B cell (primary cell): ENCODE measurements at regions not wholly inside any gene's neighbourhood (a gene's known extent, or its start where the extent isn't known, plus 50 kb on each side); places are given as distances from the start of the nearest gene placed in this dataset.
"Not testable (repeated sequence)": the region's sequence is repeated elsewhere in the genome, so short reads cannot be mapped to it uniquely, and the experiment has no call there.

ENCODE experiments used
- ATAC-seq: fragments of 200-7000 bp; cut with Tn5 transposase; one replicate; pipeline ENCODE4 v1.10.0; 2021; ENCODE audit warnings: low read depth, mild to moderate bottlenecking, moderate number of reproducible peaks, moderate library complexity
- CTCF ChIA-PET: fragments of 350-600 bp; sonication (Branson Sonifier 250); formaldehyde crosslinking; loops from one replicate; lab custom pipeline; 2021; ENCODE audit warnings: antibody characterized with exemption, inconsistent platforms; lab: Charles Lee
- POLR2A ChIA-PET: fragments of 350-600 bp; sonication (Branson Sonifier 250); formaldehyde crosslinking; loops from one replicate; lab custom pipeline; 2021; ENCODE audit warnings: antibody characterized with exemption; lab: Charles Lee
- DNase-seq: peaks from one replicate; pipeline ENCODE4 v3.0.0; 2013
- H2AFZ ChIP-seq: 2 replicates; pipeline ENCODE4 v1.6.1; 2012; ENCODE audit warnings: mild to moderate bottlenecking, low read depth, low read length; ENCODE audit not compliant: insufficient read depth, poor library complexity, severe bottlenecking
- H3K27ac ChIP-seq, 2 donors: 1 replicate in 1 of 2; 2 replicates in 1 of 2; pipeline ENCODE4 v1.5.1; 2012 to 2013; ENCODE audit warnings: low read length in 2 of 2, mild to moderate bottlenecking in 2 of 2, moderate library complexity in 1 of 2
- H3K27me3 ChIP-seq, 4 experiments: fragments of 200-600 bp in 1 of 4; sonication (generic) in 1 of 4; replicated peaks in 1 of 4; 1 replicate in 2 of 4; 2 replicates in 2 of 4; pipeline versions ENCODE4 v1.6.1 to v1.7.0; 2013 to 2016; ENCODE audit warnings: low read length in 3 of 4, mild to moderate bottlenecking in 2 of 4, mixed read lengths in 1 of 4, moderate library complexity in 1 of 4; ENCODE audit not compliant: insufficient read depth in 4 of 4, control insufficient read depth in 3 of 4; ENCODE audit errors: control extremely low read depth in 1 of 4
- H3K36me3 ChIP-seq, 2 experiments: replicated peaks in 1 of 2; 1 replicate in 1 of 2; 2 replicates in 1 of 2; pipeline versions ENCODE4 v1.6.1 to v1.7.1; 2013; ENCODE audit warnings: low read length in 1 of 2; ENCODE audit not compliant: insufficient read depth in 2 of 2, control insufficient read depth in 1 of 2; ENCODE audit errors: control extremely low read depth in 1 of 2, extremely low read depth in 1 of 2
- H3K4me1 ChIP-seq, 2 donors: fragments of 200-600 bp in 1 of 2; sonication (generic) in 1 of 2; 1 replicate in 1 of 2; 2 replicates in 1 of 2; pipeline versions ENCODE4 v1.5.1 to v1.6.1; 2013 to 2017; ENCODE audit warnings: low read length in 2 of 2; ENCODE audit not compliant: control insufficient read depth in 2 of 2, insufficient read depth in 2 of 2
- H3K4me2 ChIP-seq: replicated peaks from 2 replicates; pipeline ENCODE3; 2012; ENCODE audit warnings: mild to moderate bottlenecking, low read depth, low read length; ENCODE audit not compliant: poor library complexity, severe bottlenecking
- H3K4me3 ChIP-seq, 5 experiments: fragments of 200-600 bp in 1 of 5; sonication (generic) in 1 of 5; 1 replicate in 3 of 5; 2 replicates in 2 of 5; pipeline versions ENCODE4 v1.5.1 to v1.7.0; 2011 to 2016; ENCODE audit warnings: low read length in 4 of 5, mild to moderate bottlenecking in 4 of 5, low read depth in 2 of 5, control low read depth in 1 of 5, moderate library complexity in 1 of 5; ENCODE audit not compliant: insufficient read depth in 1 of 5; ENCODE audit errors: control extremely low read depth in 1 of 5, extremely low read depth in 1 of 5
- H3K79me2 ChIP-seq: fragments of 200-600 bp; sonication (generic); one replicate; pipeline ENCODE4 v1.6.0; 2016; ENCODE audit warnings: low read length; ENCODE audit not compliant: control insufficient read depth, insufficient read depth
- H3K9ac ChIP-seq: fragments of 200-600 bp; sonication (generic); 2 replicates; pipeline ENCODE4 v1.6.1; 2017; ENCODE audit warnings: mild to moderate bottlenecking, low read length, moderate library complexity
- H3K9me3 ChIP-seq, 3 donors: one replicate each; pipeline versions ENCODE4 v1.6.1 to v1.7.1; 2013; ENCODE audit warnings: low read length in 2 of 3; ENCODE audit not compliant: control insufficient read depth in 2 of 3, insufficient read depth in 1 of 3; ENCODE audit errors: control extremely low read depth in 1 of 3
- H4K20me1 ChIP-seq: 2 replicates; pipeline ENCODE4 v1.6.0; 2012; ENCODE audit warnings: mild to moderate bottlenecking, low read length; ENCODE audit not compliant: insufficient read depth, control insufficient read depth, poor library complexity, severe bottlenecking
- H3K27ac Mint-ChIP-seq: one replicate; pipeline ENCODE4 v1.8.0; 2021; ENCODE audit warnings: mixed read lengths
- H3K27me3 Mint-ChIP-seq: one replicate; pipeline ENCODE4 v1.8.0; 2021; ENCODE audit warnings: mixed read lengths
- H3K4me1 Mint-ChIP-seq: one replicate; pipeline ENCODE4 v1.8.0; 2021; ENCODE audit warnings: mixed read lengths
- H3K4me3 Mint-ChIP-seq: one replicate; pipeline ENCODE4 v1.8.0; 2021; ENCODE audit warnings: mixed read lengths
- H3K9me3 Mint-ChIP-seq: one replicate; pipeline ENCODE4 v1.8.0; 2022; ENCODE audit warnings: mixed read lengths; ENCODE audit not compliant: insufficient read depth
- CTCF ChIP-seq: fragments of 200-600 bp; IDR thresholded peaks from one replicate; pipeline ENCODE4 v1.8.0; 2022; ENCODE audit warnings: antibody characterized with exemption, mild to moderate bottlenecking
- EZH2 ChIP-seq: IDR thresholded peaks from 2 replicates; pipeline ENCODE4 v1.6.1; 2012; ENCODE audit warnings: borderline replicate concordance, low read depth, mild to moderate bottlenecking, moderate library complexity, low read length; ENCODE audit not compliant: insufficient read depth, poor library complexity, severe bottlenecking
- WGBS: methylation state at CpG from one replicate; pipeline ENCODE4 v1.1.5; 2013; ENCODE audit warnings: missing lambda C conversion rate; ENCODE audit not compliant: insufficient coverage; 5-methylcytosine and 5-hydroxymethylcytosine counted together
- intact Hi-C: fragments of 100-400 bp; cut with micrococcal nuclease; formaldehyde crosslinking; loops from one replicate; pipeline ENCODE4 v1.10.0; 2022

GRCh38 chr4:123024710-123025109 is 102.3 kb upstream of the NUDT6 start:
- intact Hi-C loops: no loop called here
- DNase-seq (no peak), ATAC-seq (no peak)
- Histone ChIP-seq H4K20me1 (no peaks in the 10 kb centered on the region), H3K36me3 (no peaks in the 10 kb centered on the region), H2AFZ (no peak overlapping the region), H3K4me1 (no peaks in the 10 kb centered on the region), H3K4me2 (no peak overlapping the region), H3K27me3 (no peaks in the 10 kb centered on the region), H3K27ac (no peak overlapping the region), H3K9ac (no peak overlapping the region), H3K9me3 (peaks cover 0 to 4% (median 0%) of the 10 kb centered on the region in 3 donors), H3K4me3 (no peak overlapping the region), H3K79me2 (no peaks in the 10 kb centered on the region)
- TF ChIP-seq CTCF (no peak), EZH2 (no peak)
- POLR2A ChIA-PET: no interaction called here
- Mint-ChIP-seq H3K27ac (no peak overlapping the region), H3K4me1 (peaks cover 3% of the 10 kb centered on the region), H3K9me3 (no peaks in the 10 kb centered on the region), H3K4me3 (no peak overlapping the region), H3K27me3 (no peaks in the 10 kb centered on the region)
- CTCF ChIA-PET: no interaction called here
- WGBS: 67% methylated on average over 3 of the region's 6 CpGs

GRCh38 chr4:123025398-123025797 is 103.0 kb upstream of the NUDT6 start:
- Histone ChIP-seq H3K4me2 (no peak overlapping the region), H3K4me1 (no peaks in the 10 kb centered on the region), H3K9me3 (peaks cover 0 to 4% (median 0%) of the 10 kb centered on the region in 3 donors), H3K4me3 (no peak overlapping the region), H4K20me1 (no peaks in the 10 kb centered on the region), H2AFZ (no peak overlapping the region), H3K9ac (no peak overlapping the region), H3K36me3 (no peaks in the 10 kb centered on the region), H3K27me3 (no peaks in the 10 kb centered on the region), H3K79me2 (no peaks in the 10 kb centered on the region), H3K27ac (no peak overlapping the region)
- TF ChIP-seq EZH2: no peak
- no peak for TF ChIP-seq CTCF
- ChIA-PET CTCF (no interaction called here), POLR2A (no interaction called here)
- ATAC-seq (no peak), DNase-seq (no peak)
- Mint-ChIP-seq H3K27ac (no peak overlapping the region), H3K4me3 (no peak overlapping the region), H3K27me3 (no peaks in the 10 kb centered on the region), H3K4me1 (peaks cover 3% of the 10 kb centered on the region), H3K9me3 (no peaks in the 10 kb centered on the region)
- WGBS: no CpG with 5 or more reads among the region's 4 CpGs
- intact Hi-C loops: no loop called here

GRCh38 chr4:123026015-123026414 is 103.6 kb upstream of the NUDT6 start:
- H3K27ac ChIP-seq, ATAC-seq, H3K4me1 ChIP-seq, H3K27me3 ChIP-seq, H3K27ac Mint-ChIP-seq, H3K4me1 Mint-ChIP-seq, H3K9me3 Mint-ChIP-seq, DNase-seq, H4K20me1 ChIP-seq, H3K4me3 Mint-ChIP-seq, H3K79me2 ChIP-seq, H3K27me3 Mint-ChIP-seq, intact Hi-C loops, H2AFZ ChIP-seq, H3K4me3 ChIP-seq, H3K36me3 ChIP-seq, H3K9ac ChIP-seq, H3K9me3 ChIP-seq, POLR2A ChIA-PET, H3K4me2 ChIP-seq, CTCF ChIA-PET: not testable (repeated sequence)
- 13% methylated on average over 1 of the region's 2 CpGs for WGBS
